ENCODE measurements at regions not wholly inside any gene's neighbourhood (a gene's known extent, or its start where the extent isn't known, plus 50 kb on each side); places are given as distances from the start of the nearest gene placed in this dataset.

- Histone ChIP-seq H3K4me3 (ENCODE audit: low read length) (no peak overlapping the region), H3K9me2 (replicated peaks; ENCODE audit: insufficient read depth, low read length) (no peaks in the 10 kb centered on the region), H2AFZ (ENCODE audit: low read length) (no peak overlapping the region), H3K4me1 (ENCODE audit: low read length) (no peaks in the 10 kb centered on the region), H3K27me3 (ENCODE audit: low read length) (0 out of 2 replicates have a peak, but pooled peaks cover 3% of the 10 kb centered on the region), H3K9ac (ENCODE audit: low read length) (no peak overlapping the region), H3K9me3 (ENCODE audit: low read length) (no peaks in the 10 kb centered on the region), H3K36me3 (ENCODE audit: insufficient read depth, low read length) (no peaks in the 10 kb centered on the region), H3K27ac (ENCODE audit: low read length) (no peak overlapping the region), H3K4me2 (ENCODE audit: low read depth, low read length, poor library complexity, severe bottlenecking) (no peak overlapping the region), H3K79me2 (ENCODE audit: low read length) (no peaks in the 10 kb centered on the region), H4K20me1 (ENCODE audit: insufficient read depth, low read depth, low read length) (no peaks in the 10 kb centered on the region)
- no peak for DNase-seq
Measured at GRCh38 chr14:51445001-51445390, 204.9 kb downstream of the TMX1 start.

GRCh38 chr14:51446771-51447170, 204.9 kb upstream of the FRMD6 start:
- Histone ChIP-seq H3K4me2 (ENCODE audit: low read depth, low read length, poor library complexity, severe bottlenecking) (no peak overlapping the region), H3K9me2 (replicated peaks; ENCODE audit: insufficient read depth, low read length) (no peaks in the 10 kb centered on the region), H3K36me3 (ENCODE audit: insufficient read depth, low read length) (no peaks in the 10 kb centered on the region), H3K27me3 (ENCODE audit: low read length) (0 out of 2 replicates have a peak, but pooled peaks cover 3% of the 10 kb centered on the region), H4K20me1 (ENCODE audit: insufficient read depth, low read depth, low read length) (no peaks in the 10 kb centered on the region), H2AFZ (ENCODE audit: low read length) (no peak overlapping the region), H3K4me3 (ENCODE audit: low read length) (no peak overlapping the region), H3K27ac (ENCODE audit: low read length) (no peak overlapping the region), H3K4me1 (ENCODE audit: low read length) (no peaks in the 10 kb centered on the region), H3K9me3 (ENCODE audit: low read length) (no peaks in the 10 kb centered on the region), H3K79me2 (ENCODE audit: low read length) (no peaks in the 10 kb centered on the region), H3K9ac (ENCODE audit: low read length) (no peak overlapping the region)
- DNase-seq: no peak

DNA sequence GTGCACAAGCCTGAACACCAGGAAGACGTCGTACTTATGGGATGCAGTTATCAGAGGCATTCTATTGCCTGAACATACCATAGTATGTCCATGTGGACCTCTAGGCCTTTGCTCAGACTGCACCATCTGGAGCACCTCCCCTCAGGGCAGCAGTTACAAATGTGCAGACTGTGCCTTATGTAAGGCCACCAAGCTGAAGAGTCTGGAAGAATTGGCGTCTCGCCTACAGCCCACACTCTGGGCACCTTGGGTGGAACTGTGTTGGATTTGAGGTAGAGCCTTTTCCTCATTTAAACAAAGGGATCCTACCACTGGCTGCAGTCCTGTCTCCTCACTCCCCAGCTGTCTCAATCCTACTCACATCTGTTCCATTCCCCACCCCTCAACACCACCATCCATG, 204.3 kb upstream of the FRMD6 start:
- Histone ChIP-seq H4K20me1 (ENCODE audit: insufficient read depth, low read depth, low read length) (no peaks in the 10 kb centered on the region), H3K27ac (ENCODE audit: low read length) (no peak overlapping the region), H3K4me1 (ENCODE audit: low read length) (no peaks in the 10 kb centered on the region), H3K79me2 (ENCODE audit: low read length) (no peaks in the 10 kb centered on the region), H2AFZ (ENCODE audit: low read length) (no peak overlapping the region), H3K9me2 (replicated peaks; ENCODE audit: insufficient read depth, low read length) (no peaks in the 10 kb centered on the region), H3K4me2 (ENCODE audit: low read depth, low read length, poor library complexity, severe bottlenecking) (no peak overlapping the region), H3K4me3 (ENCODE audit: low read length) (no peak overlapping the region), H3K27me3 (ENCODE audit: low read length) (0 out of 2 replicates have a peak, but pooled peaks cover 3% of the 10 kb centered on the region), H3K9me3 (ENCODE audit: low read length) (no peaks in the 10 kb centered on the region), H3K9ac (ENCODE audit: low read length) (no peak overlapping the region), H3K36me3 (ENCODE audit: insufficient read depth, low read length) (no peaks in the 10 kb centered on the region)
- no peak for DNase-seq

DNA sequence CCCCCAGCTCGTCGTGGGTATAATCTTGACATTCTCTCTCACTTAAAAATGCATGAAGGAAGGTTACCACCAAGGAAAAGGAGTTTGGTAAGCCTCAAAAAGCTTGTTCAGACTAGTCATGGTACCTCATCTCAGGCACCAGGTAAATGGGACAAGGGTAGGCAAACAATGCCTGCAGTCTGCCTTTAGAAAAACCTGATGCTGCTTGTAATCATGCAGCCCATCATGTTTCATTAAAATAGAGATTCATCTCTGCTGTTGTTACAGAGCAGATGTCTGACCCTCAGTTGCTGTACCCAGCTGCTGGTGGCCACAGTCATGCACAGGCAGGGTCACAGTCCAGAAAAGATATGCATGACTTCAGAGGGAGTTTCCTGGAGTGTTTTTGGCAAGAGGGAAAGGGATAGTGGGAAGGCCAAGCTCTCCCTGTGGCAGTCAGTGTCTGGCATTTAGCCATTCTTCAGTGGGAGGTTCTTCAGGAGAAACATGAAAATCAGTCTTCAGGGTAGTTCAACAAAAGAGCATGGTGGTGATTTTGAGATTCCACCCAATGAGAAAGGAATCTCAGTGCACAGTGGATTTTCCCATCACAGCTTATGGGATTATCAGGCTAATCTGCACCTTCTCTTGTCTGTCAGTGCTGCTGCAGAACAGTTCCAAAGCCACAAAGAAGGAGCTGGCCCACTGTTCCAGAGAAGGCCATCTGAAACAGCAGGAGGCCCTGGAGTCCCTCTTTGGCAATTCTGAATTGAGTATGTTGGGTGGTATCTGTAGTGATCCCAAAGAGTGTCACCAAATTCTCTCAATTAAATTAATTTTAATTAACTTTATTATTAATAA, 202.7 kb upstream of the FRMD6 start:
- no peak overlapping the region for H3K4me2 ChIP-seq (ENCODE audit: low read depth, low read length, poor library complexity, severe bottlenecking)
- H3K9ac ChIP-seq (ENCODE audit: low read length): no peak overlapping the region
- H3K79me2 ChIP-seq (ENCODE audit: low read length): no peaks in the 10 kb centered on the region
- no peak overlapping the region for H3K4me3 ChIP-seq (ENCODE audit: low read length)
- no peaks in the 10 kb centered on the region for H3K9me3 ChIP-seq (ENCODE audit: low read length)
- no peaks in the 10 kb centered on the region for H4K20me1 ChIP-seq (ENCODE audit: insufficient read depth, low read depth, low read length)
- no peak for DNase-seq
- H3K27ac ChIP-seq (ENCODE audit: low read length): no peak overlapping the region
- H3K36me3 ChIP-seq (ENCODE audit: insufficient read depth, low read length): no peaks in the 10 kb centered on the region
- 0 out of 2 replicates have a peak, but pooled peaks cover 3% of the 10 kb centered on the region for H3K27me3 ChIP-seq (ENCODE audit: low read length)
- H3K9me2 ChIP-seq (replicated peaks; ENCODE audit: insufficient read depth, low read length): no peaks in the 10 kb centered on the region
- H2AFZ ChIP-seq (ENCODE audit: low read length): no peak overlapping the region
- H3K4me1 ChIP-seq (ENCODE audit: low read length): no peaks in the 10 kb centered on the region

DNA sequence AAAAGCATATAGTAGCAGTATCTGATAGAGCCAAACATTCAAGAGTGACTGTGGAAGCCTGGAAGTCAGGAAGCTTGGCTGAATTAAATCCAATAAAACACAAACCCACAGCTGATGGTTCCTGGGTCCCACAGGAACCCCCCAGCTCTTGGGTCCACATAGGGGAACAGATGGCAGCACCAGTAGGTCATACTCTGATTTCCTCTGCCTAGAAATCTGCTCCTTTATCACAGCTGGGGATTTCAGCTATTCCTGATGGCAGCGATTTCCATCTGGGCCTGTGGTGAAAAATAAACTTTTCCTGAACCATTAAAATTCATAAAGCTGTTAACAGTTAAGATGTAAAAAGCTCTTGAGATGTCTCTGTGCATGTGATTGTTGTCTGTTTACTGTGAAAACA, 202.0 kb upstream of the FRMD6 start:
- Histone ChIP-seq H3K9ac (ENCODE audit: low read length) (no peak overlapping the region), H3K27ac (ENCODE audit: low read length) (no peak overlapping the region), H2AFZ (ENCODE audit: low read length) (no peak overlapping the region), H4K20me1 (ENCODE audit: insufficient read depth, low read depth, low read length) (no peaks in the 10 kb centered on the region), H3K36me3 (ENCODE audit: insufficient read depth, low read length) (no peaks in the 10 kb centered on the region), H3K9me2 (replicated peaks; ENCODE audit: insufficient read depth, low read length) (no peaks in the 10 kb centered on the region), H3K4me3 (ENCODE audit: low read length) (no peak overlapping the region), H3K79me2 (ENCODE audit: low read length) (no peaks in the 10 kb centered on the region), H3K27me3 (ENCODE audit: low read length) (no peaks in the 10 kb centered on the region), H3K9me3 (ENCODE audit: low read length) (no peaks in the 10 kb centered on the region), H3K4me1 (ENCODE audit: low read length) (no peaks in the 10 kb centered on the region), H3K4me2 (ENCODE audit: low read depth, low read length, poor library complexity, severe bottlenecking) (no peak overlapping the region)
- no peak for DNase-seq

DNA sequence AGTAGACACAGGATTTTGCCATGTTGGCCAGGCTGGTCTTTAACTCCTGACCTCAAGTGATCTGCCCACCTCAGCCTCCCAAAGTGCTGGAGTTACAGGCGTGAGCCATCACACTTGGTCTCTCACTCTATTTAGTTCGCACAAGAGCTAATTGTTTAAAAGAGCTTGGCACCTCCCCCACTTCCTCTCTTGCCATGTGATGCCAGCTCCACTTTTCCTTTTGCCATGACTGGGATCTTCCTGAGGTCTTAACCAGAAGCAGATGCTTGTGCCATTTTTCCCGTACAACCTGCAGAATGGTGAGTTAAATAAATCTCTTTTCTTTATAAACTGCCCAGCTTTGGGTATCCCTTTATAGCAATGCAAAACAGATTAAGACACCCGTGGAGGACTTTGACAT, 200.1 kb upstream of the FRMD6 start:
- H3K9ac ChIP-seq (ENCODE audit: low read length): no peak overlapping the region

GRCh38 chr14:51453869-51454268, 197.8 kb upstream of the FRMD6 start:
- DNase-seq: no peak
- no peaks in the 10 kb centered on the region for H4K20me1 ChIP-seq (ENCODE audit: insufficient read depth, low read depth, low read length)
- no peak overlapping the region for H3K9ac ChIP-seq (ENCODE audit: low read length)
- no peaks in the 10 kb centered on the region for H3K36me3 ChIP-seq (ENCODE audit: insufficient read depth, low read length)
- H3K4me1 ChIP-seq (ENCODE audit: low read length): no peaks in the 10 kb centered on the region
- H3K27me3 ChIP-seq (ENCODE audit: low read length): no peaks in the 10 kb centered on the region
- H3K4me2 ChIP-seq (ENCODE audit: low read depth, low read length, poor library complexity, severe bottlenecking): no peak overlapping the region
- no peaks in the 10 kb centered on the region for H3K79me2 ChIP-seq (ENCODE audit: low read length)
- H3K27ac ChIP-seq (ENCODE audit: low read length): no peak overlapping the region
- H2AFZ ChIP-seq (ENCODE audit: low read length): no peak overlapping the region
- no peaks in the 10 kb centered on the region for H3K9me2 ChIP-seq (replicated peaks; ENCODE audit: insufficient read depth, low read length)
- no peak overlapping the region for H3K4me3 ChIP-seq (ENCODE audit: low read length)
- no peaks in the 10 kb centered on the region for H3K9me3 ChIP-seq (ENCODE audit: low read length)

More for the DNA sequence above, 200.1 kb upstream of the FRMD6 start:
- Histone ChIP-seq H3K27me3 (ENCODE audit: low read length) (no peaks in the 10 kb centered on the region), H3K79me2 (ENCODE audit: low read length) (no peaks in the 10 kb centered on the region), H3K9me2 (replicated peaks; ENCODE audit: insufficient read depth, low read length) (no peaks in the 10 kb centered on the region), H3K4me3 (ENCODE audit: low read length) (no peak overlapping the region), H3K36me3 (ENCODE audit: insufficient read depth, low read length) (no peaks in the 10 kb centered on the region), H3K27ac (ENCODE audit: low read length) (no peak overlapping the region), H3K4me1 (ENCODE audit: low read length) (no peaks in the 10 kb centered on the region), H4K20me1 (ENCODE audit: insufficient read depth, low read depth, low read length) (no peaks in the 10 kb centered on the region), H3K4me2 (ENCODE audit: low read depth, low read length, poor library complexity, severe bottlenecking) (no peak overlapping the region), H3K9me3 (ENCODE audit: low read length) (no peaks in the 10 kb centered on the region), H2AFZ (ENCODE audit: low read length) (no peak overlapping the region)
- no peak for DNase-seq

- Histone ChIP-seq H3K27ac (ENCODE audit: low read length) (no peak overlapping the region), H3K9ac (ENCODE audit: low read length) (no peak overlapping the region), H3K27me3 (ENCODE audit: low read length) (no peaks in the 10 kb centered on the region)
Measured at GRCh38 chr14:51454351-51454750, 197.4 kb upstream of the FRMD6 start.

More at GRCh38 chr14:51454351-51454750, 197.4 kb upstream of the FRMD6 start:
- H3K4me2 ChIP-seq (ENCODE audit: low read depth, low read length, poor library complexity, severe bottlenecking): no peak overlapping the region
- no peaks in the 10 kb centered on the region for H3K9me3 ChIP-seq (ENCODE audit: low read length)
- no peaks in the 10 kb centered on the region for H3K4me1 ChIP-seq (ENCODE audit: low read length)
- DNase-seq: no peak
- H4K20me1 ChIP-seq (ENCODE audit: insufficient read depth, low read depth, low read length): no peaks in the 10 kb centered on the region
- H3K36me3 ChIP-seq (ENCODE audit: insufficient read depth, low read length): no peaks in the 10 kb centered on the region
- H3K79me2 ChIP-seq (ENCODE audit: low read length): no peaks in the 10 kb centered on the region
- H3K4me3 ChIP-seq (ENCODE audit: low read length): no peak overlapping the region
- no peaks in the 10 kb centered on the region for H3K9me2 ChIP-seq (replicated peaks; ENCODE audit: insufficient read depth, low read length)
- no peak overlapping the region for H2AFZ ChIP-seq (ENCODE audit: low read length)
